Activated T-helper 17 cell treated with anti-CD3 and anti-CD28 coated beads, Interleukin-2, amount 50 U/mL, for 72 hours (primary cell): ENCODE measurements at regions not wholly inside any gene's neighbourhood (a gene's known extent, or its start where the extent isn't known, plus 50 kb on each side); places are given as distances from the start of the nearest gene placed in this dataset.
"Not testable (repeated sequence)": the region's sequence is repeated elsewhere in the genome, so short reads cannot be mapped to it uniquely, and the experiment has no call there.

Experiments
- ATAC-seq: fragments of 150-1000 bp; cut with Tn5 transposase; replicated peaks from 2 replicates; pipeline ENCODE4 v1.10.0; 2021; ENCODE audit warnings: mild to moderate bottlenecking, moderate library complexity
- H3K27ac Mint-ChIP-seq: one replicate; pipeline ENCODE4 v1.8.0; 2022; ENCODE audit warnings: mixed read lengths
- H3K27me3 Mint-ChIP-seq: one replicate; pipeline ENCODE4 v1.8.0; 2022; ENCODE audit warnings: mixed read lengths
- H3K36me3 Mint-ChIP-seq: one replicate; pipeline ENCODE4 v1.8.0; 2022; ENCODE audit warnings: low read depth, mild to moderate bottlenecking, mixed read lengths
- H3K4me1 Mint-ChIP-seq: one replicate; pipeline ENCODE4 v1.8.0; 2022; ENCODE audit warnings: mixed read lengths
- H3K4me3 Mint-ChIP-seq: one replicate; pipeline ENCODE4 v1.8.0; 2022; ENCODE audit warnings: mild to moderate bottlenecking, mixed read lengths
- H3K9me3 Mint-ChIP-seq: one replicate; pipeline ENCODE4 v1.8.0; 2022; ENCODE audit warnings: mixed read lengths

- Mint-ChIP-seq H3K36me3 (no peaks in the 10 kb centered on the region), H3K4me1 (no peaks in the 10 kb centered on the region), H3K27me3 (no peaks in the 10 kb centered on the region), H3K4me3 (no peak overlapping the region), H3K9me3 (peaks cover 3% of the 10 kb centered on the region), H3K27ac (no peak overlapping the region)
- ATAC-seq, result no peak
Observed at GRCh38 chr12:67534681-67535080, 113.9 kb upstream of the DYRK2 start.

GRCh38 chr12:67535176-67535575 is 113.4 kb upstream of the DYRK2 start:
- Mint-ChIP-seq H3K36me3 (no peaks in the 10 kb centered on the region), H3K4me1 (no peaks in the 10 kb centered on the region), H3K27ac (no peak overlapping the region), H3K9me3 (no peaks in the 10 kb centered on the region), H3K27me3 (no peaks in the 10 kb centered on the region), H3K4me3 (no peak overlapping the region)
- ATAC-seq, result no peak

GRCh38 chr12:67535971-67536370 is 112.6 kb upstream of the DYRK2 start:
- no peak for ATAC-seq
- Mint-ChIP-seq H3K27ac (no peak overlapping the region), H3K9me3 (no peaks in the 10 kb centered on the region), H3K36me3 (no peaks in the 10 kb centered on the region), H3K4me3 (no peak overlapping the region), H3K4me1 (peaks cover 2% of the 10 kb centered on the region), H3K27me3 (no peaks in the 10 kb centered on the region)

- Mint-ChIP-seq H3K36me3 (no peaks in the 10 kb centered on the region), H3K27ac (no peak overlapping the region), H3K27me3 (no peaks in the 10 kb centered on the region), H3K9me3 (peaks cover 4% of the 10 kb centered on the region), H3K4me1 (peaks cover 15% of the 10 kb centered on the region), H3K4me3 (no peak overlapping the region)
- no peak for ATAC-seq
Observed at GRCh38 chr12:67539329-67539728, 109.2 kb upstream of the DYRK2 start.

- no peak overlapping the region for H3K4me3 Mint-ChIP-seq
- H3K9me3 Mint-ChIP-seq, result peaks cover 4% of the 10 kb centered on the region
- no peaks in the 10 kb centered on the region for H3K36me3 Mint-ChIP-seq
Observed at GRCh38 chr12:67539946-67540345, 108.6 kb upstream of the DYRK2 start.

GRCh38 chr12:67540920-67541624 is 107.5 kb upstream of the DYRK2 start:
- H3K9me3 Mint-ChIP-seq, result peaks cover 4% of the 10 kb centered on the region
- H3K4me1 Mint-ChIP-seq, result peaks cover 15% of the 10 kb centered on the region
- ATAC-seq, result no peak
- no peak overlapping the region for H3K4me3 Mint-ChIP-seq
- H3K27ac Mint-ChIP-seq, result no peak overlapping the region
- H3K27me3 Mint-ChIP-seq, result no peaks in the 10 kb centered on the region
- H3K36me3 Mint-ChIP-seq, result no peaks in the 10 kb centered on the region

More at GRCh38 chr12:67539946-67540345, 108.6 kb upstream of the DYRK2 start:
- Mint-ChIP-seq H3K27me3 (no peaks in the 10 kb centered on the region), H3K27ac (no peak overlapping the region), H3K4me1 (peaks cover 15% of the 10 kb centered on the region)
- no peak for ATAC-seq

GRCh38 chr12:67541625-67541991 is 106.9 kb upstream of the DYRK2 start:
- H3K27ac Mint-ChIP-seq, result no peak overlapping the region
- no peaks in the 10 kb centered on the region for H3K27me3 Mint-ChIP-seq
- peaks cover 4% of the 10 kb centered on the region for H3K9me3 Mint-ChIP-seq
- H3K4me1 Mint-ChIP-seq, result peaks cover 15% of the 10 kb centered on the region
- ATAC-seq, result no peak
- H3K36me3 Mint-ChIP-seq, result no peaks in the 10 kb centered on the region
- no peak overlapping the region for H3K4me3 Mint-ChIP-seq

- H3K4me1 Mint-ChIP-seq, result peaks cover 15% of the 10 kb centered on the region
- no peak overlapping the region for H3K27ac Mint-ChIP-seq
- no peak for ATAC-seq
- no peak overlapping the region for H3K4me3 Mint-ChIP-seq
- H3K36me3 Mint-ChIP-seq, result no peaks in the 10 kb centered on the region
- no peaks in the 10 kb centered on the region for H3K27me3 Mint-ChIP-seq
- peaks cover 4% of the 10 kb centered on the region for H3K9me3 Mint-ChIP-seq
Observed at GRCh38 chr12:67543021-67543770, 105.3 kb upstream of the DYRK2 start.

GRCh38 chr12:67545298-67545697 is 103.2 kb upstream of the DYRK2 start:
- H3K27me3 Mint-ChIP-seq, result no peaks in the 10 kb centered on the region
- no peak overlapping the region for H3K4me3 Mint-ChIP-seq
- H3K27ac Mint-ChIP-seq, result no peak overlapping the region
- H3K4me1 Mint-ChIP-seq, result peaks cover 15% of the 10 kb centered on the region
- no peaks in the 10 kb centered on the region for H3K36me3 Mint-ChIP-seq
- peaks cover 4% of the 10 kb centered on the region for H3K9me3 Mint-ChIP-seq
- ATAC-seq, result no peak

- Mint-ChIP-seq H3K27ac (no peak overlapping the region), H3K4me1 (peaks cover 5% of the 10 kb centered on the region), H3K27me3 (no peaks in the 10 kb centered on the region), H3K9me3 (peaks cover 4% of the 10 kb centered on the region), H3K36me3 (no peaks in the 10 kb centered on the region), H3K4me3 (no peak overlapping the region)
- no peak for ATAC-seq
Observed at GRCh38 chr12:67546746-67547145, 101.8 kb upstream of the DYRK2 start.

- not testable (repeated sequence) for H3K36me3 Mint-ChIP-seq, H3K9me3 Mint-ChIP-seq, H3K4me1 Mint-ChIP-seq, H3K27me3 Mint-ChIP-seq
- peak; percentile 37 for ATAC-seq
- Mint-ChIP-seq H3K4me3 (peak overlapping the region; percentile 16), H3K27ac (peak overlapping the region; percentile 7)
Observed at GRCh38 chr12:67555075-67555717, 93.3 kb upstream of the DYRK2 start.

- no peak for ATAC-seq
- Mint-ChIP-seq H3K36me3 (no peaks in the 10 kb centered on the region), H3K4me1 (no peaks in the 10 kb centered on the region), H3K4me3 (no peak overlapping the region), H3K27me3 (no peaks in the 10 kb centered on the region), H3K9me3 (no peaks in the 10 kb centered on the region), H3K27ac (no peak overlapping the region)
Observed at GRCh38 chr12:67558775-67559174, 89.8 kb upstream of the DYRK2 start.

GRCh38 chr12:67559751-67560150 is 88.8 kb upstream of the DYRK2 start:
- ATAC-seq, result no peak
- H3K4me3 Mint-ChIP-seq, result no peak overlapping the region
- no peaks in the 10 kb centered on the region for H3K36me3 Mint-ChIP-seq
- H3K4me1 Mint-ChIP-seq, result no peaks in the 10 kb centered on the region
- no peaks in the 10 kb centered on the region for H3K27me3 Mint-ChIP-seq
- no peaks in the 10 kb centered on the region for H3K9me3 Mint-ChIP-seq
- no peak overlapping the region for H3K27ac Mint-ChIP-seq

GRCh38 chr12:67562513-67563287 is 85.8 kb upstream of the DYRK2 start:
- Mint-ChIP-seq H3K27me3 (no peaks in the 10 kb centered on the region), H3K4me3 (no peak overlapping the region), H3K9me3 (peaks cover 5% of the 10 kb centered on the region), H3K36me3 (no peaks in the 10 kb centered on the region), H3K27ac (no peak overlapping the region), H3K4me1 (no peaks in the 10 kb centered on the region)
- no peak for ATAC-seq
